ENCODE measurements at regions not wholly inside any gene's neighbourhood (a gene's known extent, or its start where the extent isn't known, plus 50 kb on each side); places are given as distances from the start of the nearest gene placed in this dataset.
A peak's percentile ranks its signal among the peaks of the same experiment; 100 is the strongest.

DNA sequence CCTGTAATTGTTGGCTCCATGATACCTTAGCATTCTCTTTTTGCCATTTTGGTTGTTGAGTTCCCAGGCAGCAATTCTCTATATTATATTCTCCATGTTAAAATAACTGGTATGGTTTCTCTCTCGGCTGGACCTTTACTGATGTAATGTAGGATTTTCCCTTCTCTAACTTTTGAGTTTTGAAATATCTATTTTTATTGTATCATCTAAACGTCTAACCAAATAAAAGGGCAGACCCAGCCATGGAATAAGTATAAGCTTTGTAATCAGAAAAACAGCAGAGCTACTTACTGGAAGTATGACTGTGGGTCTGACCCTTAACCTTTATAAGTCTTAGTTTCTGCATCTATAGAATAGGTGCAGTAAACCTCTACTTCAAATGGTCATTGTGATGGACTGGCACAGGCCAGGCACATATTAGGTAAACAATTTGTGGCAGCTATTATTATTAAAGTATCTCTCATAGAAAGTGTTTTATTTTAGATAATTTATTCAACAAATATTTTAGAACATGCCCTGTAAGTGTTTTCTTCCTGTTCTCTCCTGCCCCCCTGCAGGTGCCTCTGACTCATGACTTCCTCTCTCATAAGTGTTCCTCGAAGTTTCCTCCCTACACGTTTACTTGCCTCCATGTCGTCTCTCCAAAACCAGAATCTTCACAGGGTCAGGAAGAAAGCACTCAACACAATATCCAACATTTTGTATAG lies 224.9 kb upstream of the FGGY start:
- Histone ChIP-seq H3K27me3 (ENCODE audit: insufficient read depth, low read length) (no peaks in the 10 kb centered on the region), H3K36me3 (ENCODE audit: insufficient read depth, low read length) (no peaks in the 10 kb centered on the region), H3K9me3 (ENCODE audit: insufficient read depth, low read depth, low read length) (no peaks in the 10 kb centered on the region), H3K9ac (ENCODE audit: low read length) (no peak overlapping the region), H3K27ac (ENCODE audit: low read depth, low read length) (no peak overlapping the region), H3K79me2 (ENCODE audit: insufficient read depth, low read length) (no peaks in the 10 kb centered on the region), H3K4me3 (ENCODE audit: insufficient read depth, low read depth, low read length) (no peak overlapping the region), H4K20me1 (ENCODE audit: insufficient read depth, low read length) (no peaks in the 10 kb centered on the region), H3K4me2 (ENCODE audit: low read length) (no peak overlapping the region), H2AFZ (ENCODE audit: low read depth, low read length) (peak overlapping the region; percentile 12), H3K4me1 (ENCODE audit: insufficient read depth, low read length) (no peaks in the 10 kb centered on the region)
- Mint-ChIP-seq H3K4me1 (ENCODE audit: low read depth, unreplicated experiment) (peaks cover 10% of the 10 kb centered on the region), H3K27me3 (ENCODE audit: low read depth, unreplicated experiment) (peaks cover 4% of the 10 kb centered on the region), H3K4me3 (ENCODE audit: unreplicated experiment) (no peak overlapping the region), H3K9me3 (ENCODE audit: unreplicated experiment) (no peaks in the 10 kb centered on the region), H3K27ac (ENCODE audit: unreplicated experiment) (no peak overlapping the region), H3K36me3 (ENCODE audit: low read depth, unreplicated experiment) (no peaks in the 10 kb centered on the region)
- FAIRE-seq (no peak), DNase-seq (ENCODE audit: low read depth) (no peak)
- TF ChIP-seq, protein P1, sequence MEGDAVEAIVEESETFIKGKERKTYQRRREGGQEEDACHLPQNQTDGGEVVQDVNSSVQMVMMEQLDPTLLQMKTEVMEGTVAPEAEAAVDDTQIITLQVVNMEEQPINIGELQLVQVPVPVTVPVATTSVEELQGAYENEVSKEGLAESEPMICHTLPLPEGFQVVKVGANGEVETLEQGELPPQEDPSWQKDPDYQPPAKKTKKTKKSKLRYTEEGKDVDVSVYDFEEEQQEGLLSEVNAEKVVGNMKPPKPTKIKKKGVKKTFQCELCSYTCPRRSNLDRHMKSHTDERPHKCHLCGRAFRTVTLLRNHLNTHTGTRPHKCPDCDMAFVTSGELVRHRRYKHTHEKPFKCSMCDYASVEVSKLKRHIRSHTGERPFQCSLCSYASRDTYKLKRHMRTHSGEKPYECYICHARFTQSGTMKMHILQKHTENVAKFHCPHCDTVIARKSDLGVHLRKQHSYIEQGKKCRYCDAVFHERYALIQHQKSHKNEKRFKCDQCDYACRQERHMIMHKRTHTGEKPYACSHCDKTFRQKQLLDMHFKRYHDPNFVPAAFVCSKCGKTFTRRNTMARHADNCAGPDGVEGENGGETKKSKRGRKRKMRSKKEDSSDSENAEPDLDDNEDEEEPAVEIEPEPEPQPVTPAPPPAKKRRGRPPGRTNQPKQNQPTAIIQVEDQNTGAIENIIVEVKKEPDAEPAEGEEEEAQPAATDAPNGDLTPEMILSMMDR (IDR thresholded peaks at IDR 0.05; ENCODE audit: insufficient read depth, low read depth, low read length), result no peak

GRCh38 chr1:59072583-59072947 lies 224.3 kb upstream of the FGGY start:
- Histone ChIP-seq H3K79me2 (ENCODE audit: insufficient read depth, low read length) (no peaks in the 10 kb centered on the region), H3K27me3 (ENCODE audit: insufficient read depth, low read length) (no peaks in the 10 kb centered on the region), H3K4me1 (ENCODE audit: insufficient read depth, low read length) (no peaks in the 10 kb centered on the region), H3K36me3 (ENCODE audit: insufficient read depth, low read length) (no peaks in the 10 kb centered on the region), H3K4me2 (ENCODE audit: low read length) (no peak overlapping the region), H3K9me3 (ENCODE audit: insufficient read depth, low read depth, low read length) (no peaks in the 10 kb centered on the region), H3K4me3 (ENCODE audit: insufficient read depth, low read depth, low read length) (no peak overlapping the region), H3K27ac (ENCODE audit: low read depth, low read length) (no peak overlapping the region), H3K9ac (ENCODE audit: low read length) (no peak overlapping the region), H4K20me1 (ENCODE audit: insufficient read depth, low read length) (no peaks in the 10 kb centered on the region), H2AFZ (ENCODE audit: low read depth, low read length) (peak overlapping the region; percentile 12)
- no peak for TF ChIP-seq EZH2 (IDR thresholded peaks at IDR 0.05; ENCODE audit: insufficient read depth, low read length)
- TF ChIP-seq, protein P1 (IDR thresholded peaks at IDR 0.05; ENCODE audit: insufficient read depth, low read depth, low read length), result no peak
- Mint-ChIP-seq H3K4me3 (ENCODE audit: unreplicated experiment) (no peak overlapping the region), H3K27ac (ENCODE audit: unreplicated experiment) (no peak overlapping the region), H3K4me1 (ENCODE audit: low read depth, unreplicated experiment) (peaks cover 10% of the 10 kb centered on the region), H3K27me3 (ENCODE audit: low read depth, unreplicated experiment) (peaks cover 4% of the 10 kb centered on the region), H3K36me3 (ENCODE audit: low read depth, unreplicated experiment) (no peaks in the 10 kb centered on the region), H3K9me3 (ENCODE audit: unreplicated experiment) (no peaks in the 10 kb centered on the region)
- no peak for DNase-seq (ENCODE audit: low read depth)
- FAIRE-seq, result no peak

- H4K20me1 ChIP-seq (ENCODE audit: insufficient read depth, low read length), result no peaks in the 10 kb centered on the region
- H3K27ac ChIP-seq (ENCODE audit: low read depth, low read length), result no peak overlapping the region
- Mint-ChIP-seq H3K4me3 (ENCODE audit: unreplicated experiment) (no peak overlapping the region), H3K27ac (ENCODE audit: unreplicated experiment) (no peak overlapping the region), H3K4me1 (ENCODE audit: low read depth, unreplicated experiment) (peaks cover 28% of the 10 kb centered on the region), H3K36me3 (ENCODE audit: low read depth, unreplicated experiment) (no peaks in the 10 kb centered on the region), H3K27me3 (ENCODE audit: low read depth, unreplicated experiment) (peaks cover 4% of the 10 kb centered on the region), H3K9me3 (ENCODE audit: unreplicated experiment) (no peaks in the 10 kb centered on the region)
- peaks cover 8% of the 10 kb centered on the region for H3K4me1 ChIP-seq (ENCODE audit: insufficient read depth, low read length)
- no peak overlapping the region for H3K4me3 ChIP-seq (ENCODE audit: insufficient read depth, low read depth, low read length)
- H3K27me3 ChIP-seq (ENCODE audit: insufficient read depth, low read length), result no peaks in the 10 kb centered on the region
- H3K36me3 ChIP-seq (ENCODE audit: insufficient read depth, low read length), result no peaks in the 10 kb centered on the region
- no peaks in the 10 kb centered on the region for H3K9me3 ChIP-seq (ENCODE audit: insufficient read depth, low read depth, low read length)
- no peak for FAIRE-seq
- no peak for TF ChIP-seq EZH2 (IDR thresholded peaks at IDR 0.05; ENCODE audit: insufficient read depth, low read length)
- TF ChIP-seq, protein P1 (IDR thresholded peaks at IDR 0.05; ENCODE audit: insufficient read depth, low read depth, low read length), result no peak
- H3K4me2 ChIP-seq (ENCODE audit: low read length), result no peak overlapping the region
- H2AFZ ChIP-seq (ENCODE audit: low read depth, low read length), result no peak overlapping the region
- no peaks in the 10 kb centered on the region for H3K79me2 ChIP-seq (ENCODE audit: insufficient read depth, low read length)
- no peak overlapping the region for H3K9ac ChIP-seq (ENCODE audit: low read length)
- no peak for DNase-seq (ENCODE audit: low read depth)
Observed at GRCh38 chr1:59074598-59074997, 222.3 kb upstream of the FGGY start.

Measured in astrocyte (in vitro differentiated cells and primary cell).